OCI-LY7 (cell line): ENCODE measurements at regions not wholly inside any gene's neighbourhood (a gene's known extent, or its start where the extent isn't known, plus 50 kb on each side); places are given as distances from the start of the nearest gene placed in this dataset.

Experiments used
- BruUV-seq: library from RNA; stranded (reverse); fragments of 400-500 nt; replicated peaks from 2 replicates; lab custom pipeline; 2021; lab: Mats Ljungman, UMichigan
- CTCF ChIA-PET: fragments of 300-600 bp; sonication (Branson Sonifier 250); formaldehyde crosslinking; loops from one replicate; lab custom pipeline; 2022; ENCODE audit warnings: antibody characterized with exemption; ENCODE audit not compliant: unreplicated experiment; lab: Charles Lee
- POLR2A ChIA-PET: fragments of 300-600 bp; sonication (Branson Sonifier 250); formaldehyde crosslinking; loops from one replicate; lab custom pipeline; 2022; ENCODE audit warnings: antibody characterized with exemption; lab: Charles Lee
- DNase-seq: peaks from one replicate; pipeline ENCODE4 v3.0.0-alpha.2; 2015; ENCODE audit warnings: low spot score
- H2AFZ ChIP-seq: fragments of 200-600 bp; sonication (generic), shearing (Covaris generic); 2 replicates; pipeline ENCODE4 v1.6.1; 2014; ENCODE audit warnings: mild to moderate bottlenecking, antibody characterized with exemption, low read length, moderate library complexity
- H3K27ac ChIP-seq: fragments of 200-600 bp; sonication (generic); 2 replicates; pipeline ENCODE4 v1.5.1; 2014; ENCODE audit warnings: mixed run types, low read depth, mild to moderate bottlenecking, moderate library complexity, low read length, inconsistent platforms; ENCODE audit not compliant: poor library complexity, severe bottlenecking
- H3K36me3 ChIP-seq: fragments of 200-600 bp; sonication (generic); 2 replicates; pipeline ENCODE4 v1.6.1; 2014; ENCODE audit warnings: mild to moderate bottlenecking, antibody characterized with exemption, low read length, moderate library complexity, mixed read lengths; ENCODE audit not compliant: insufficient read depth
- H3K4me1 ChIP-seq: fragments of 200-600 bp; sonication (generic); 2 replicates; pipeline ENCODE4 v1.5.1; 2014; ENCODE audit warnings: mild to moderate bottlenecking, low read length; ENCODE audit not compliant: insufficient read depth, poor library complexity, severe bottlenecking
- H3K4me2 ChIP-seq: fragments of 200-600 bp; sonication (generic); 2 replicates; pipeline ENCODE4 v1.6.1; 2014; ENCODE audit warnings: mild to moderate bottlenecking, low read length
- H3K4me3 ChIP-seq: fragments of 200-600 bp; sonication (generic); 2 replicates; pipeline ENCODE4 v1.5.1; 2014; ENCODE audit warnings: mild to moderate bottlenecking, low read depth, low read length; ENCODE audit not compliant: poor library complexity, severe bottlenecking
- H3K79me2 ChIP-seq: fragments of 200-600 bp; sonication (generic); 2 replicates; pipeline ENCODE4 v1.6.1; 2016; ENCODE audit warnings: low read depth, mild to moderate bottlenecking, low read length, moderate library complexity, mixed read lengths; ENCODE audit not compliant: insufficient read depth
- H3K9me2 ChIP-seq: fragments of 200-600 bp; sonication (generic); 2 replicates; pipeline ENCODE4 v1.6.1; 2016; ENCODE audit warnings: mild to moderate bottlenecking, low read length, mixed read lengths; ENCODE audit not compliant: insufficient read depth
- H3K9me3 ChIP-seq: fragments of 200-600 bp; sonication (generic); 2 replicates; pipeline ENCODE4 v1.6.1; 2014; ENCODE audit warnings: mild to moderate bottlenecking, mixed run types, low read length, mixed read lengths
- H4K20me1 ChIP-seq: fragments of 200-600 bp; sonication (generic); 2 replicates; pipeline ENCODE4 v1.6.1; 2014; ENCODE audit warnings: mild to moderate bottlenecking, antibody characterized with exemption, low read length, moderate library complexity, mixed read lengths; ENCODE audit not compliant: insufficient read depth
- EZH2phosphoT487 ChIP-seq: fragments of 200-600 bp; sonication (generic); IDR thresholded peaks from 2 replicates; pipeline ENCODE4 v1.6.1; 2018; ENCODE audit warnings: low read depth, borderline replicate concordance, mild to moderate bottlenecking, mixed run types, antibody characterized with exemption, low read length, moderate library complexity, mixed read lengths
- intact Hi-C: fragments of 100-400 bp; cut with micrococcal nuclease; formaldehyde crosslinking; loops from one replicate; pipeline ENCODE4 v1.10.0; 2022; ENCODE audit not compliant: unreplicated experiment
- TF ChIP-seq, protein P1 (sequence below): fragments of 200-600 bp; sonication (generic); conservative IDR thresholded peaks from 2 replicates; pipeline ENCODE4 v1.5.1; 2014; ENCODE audit warnings: mild to moderate bottlenecking, antibody characterized with exemption, low read length, moderate library complexity, mixed read lengths

DNA sequence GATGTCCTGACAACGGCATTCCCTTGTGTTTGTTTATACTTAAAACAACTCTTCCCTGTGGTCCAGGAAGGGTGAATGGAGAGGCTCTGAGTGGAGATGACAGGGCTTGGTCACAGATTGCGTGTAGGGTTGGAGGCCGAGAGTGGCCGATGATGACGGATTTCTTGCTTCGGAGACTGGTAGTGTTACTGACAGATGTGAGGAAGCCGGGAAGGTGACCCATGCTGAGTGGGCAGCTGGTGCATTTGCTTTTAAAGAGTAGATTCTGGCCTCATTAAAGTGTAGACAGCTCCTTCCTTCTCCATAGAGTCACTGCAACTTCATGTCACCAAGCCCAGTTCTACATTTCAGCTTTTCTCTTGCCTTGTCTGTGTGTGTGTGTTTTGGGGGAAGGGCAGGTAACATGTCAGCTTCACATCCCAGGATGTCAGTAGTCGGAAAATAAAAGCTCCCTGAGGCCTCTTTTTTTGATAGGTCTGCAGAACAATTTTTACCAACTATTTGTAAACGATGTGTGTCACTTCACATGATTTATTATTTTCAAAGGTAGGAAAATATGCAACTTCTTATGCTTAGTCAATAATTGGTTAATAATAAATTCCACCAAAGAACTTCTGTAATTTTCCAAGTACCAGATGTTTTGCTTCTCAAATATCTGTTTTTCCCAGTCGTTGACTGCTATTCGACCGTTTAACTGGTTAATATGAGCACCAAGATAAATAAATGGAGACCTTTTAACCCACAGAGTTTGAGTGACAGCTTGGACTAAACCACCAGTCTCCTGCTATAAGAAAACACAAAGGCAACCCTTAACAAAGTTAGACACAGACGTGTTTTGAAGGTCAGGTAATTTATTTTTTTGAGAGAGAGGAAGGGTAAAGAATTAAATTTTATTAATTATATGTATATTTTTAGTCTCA, 436.9 kb downstream of the SLC4A3 start:
- Histone ChIP-seq H2AFZ (no peak overlapping the region), H3K9me3 (no peaks in the 10 kb centered on the region), H3K9me2 (no peaks in the 10 kb centered on the region), H3K4me3 (no peak overlapping the region), H3K27ac (no peak overlapping the region), H3K79me2 (no peaks in the 10 kb centered on the region), H3K4me1 (no peaks in the 10 kb centered on the region), H3K36me3 (no peaks in the 10 kb centered on the region), H3K4me2 (no peak overlapping the region), H4K20me1 (no peaks in the 10 kb centered on the region)
- intact Hi-C loops: no loop called here
- TF ChIP-seq, protein P1, sequence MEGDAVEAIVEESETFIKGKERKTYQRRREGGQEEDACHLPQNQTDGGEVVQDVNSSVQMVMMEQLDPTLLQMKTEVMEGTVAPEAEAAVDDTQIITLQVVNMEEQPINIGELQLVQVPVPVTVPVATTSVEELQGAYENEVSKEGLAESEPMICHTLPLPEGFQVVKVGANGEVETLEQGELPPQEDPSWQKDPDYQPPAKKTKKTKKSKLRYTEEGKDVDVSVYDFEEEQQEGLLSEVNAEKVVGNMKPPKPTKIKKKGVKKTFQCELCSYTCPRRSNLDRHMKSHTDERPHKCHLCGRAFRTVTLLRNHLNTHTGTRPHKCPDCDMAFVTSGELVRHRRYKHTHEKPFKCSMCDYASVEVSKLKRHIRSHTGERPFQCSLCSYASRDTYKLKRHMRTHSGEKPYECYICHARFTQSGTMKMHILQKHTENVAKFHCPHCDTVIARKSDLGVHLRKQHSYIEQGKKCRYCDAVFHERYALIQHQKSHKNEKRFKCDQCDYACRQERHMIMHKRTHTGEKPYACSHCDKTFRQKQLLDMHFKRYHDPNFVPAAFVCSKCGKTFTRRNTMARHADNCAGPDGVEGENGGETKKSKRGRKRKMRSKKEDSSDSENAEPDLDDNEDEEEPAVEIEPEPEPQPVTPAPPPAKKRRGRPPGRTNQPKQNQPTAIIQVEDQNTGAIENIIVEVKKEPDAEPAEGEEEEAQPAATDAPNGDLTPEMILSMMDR: no peak
- TF ChIP-seq EZH2phosphoT487: no peak
- no peak for DNase-seq
- POLR2A ChIA-PET: interaction anchor here (1.2 kb wide), 1 partner anchor 13 kb away, joined by 4 read pairs; no protein-coding TSS in a partner anchor
- CTCF ChIA-PET: no interaction called here
- no TSS peak for BruUV-seq

DNA sequence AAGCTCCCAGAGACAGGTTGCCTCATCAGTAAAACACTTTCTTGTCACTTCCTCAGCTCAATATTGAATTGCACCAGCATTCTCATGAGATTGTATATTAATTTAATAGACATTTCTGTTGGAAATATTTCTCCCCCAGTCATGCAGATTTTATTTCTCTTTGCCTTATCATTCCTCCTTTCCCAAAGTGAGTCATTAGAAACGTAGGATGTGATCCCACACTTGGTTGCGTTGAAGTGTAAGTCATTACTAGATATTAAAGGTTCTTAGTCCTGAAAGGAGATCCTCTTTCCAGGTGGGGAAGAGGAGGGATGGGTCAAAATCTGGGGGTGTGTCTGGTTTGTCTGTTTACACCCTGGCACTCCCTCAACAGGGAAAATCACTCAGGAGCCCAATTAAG, 438.2 kb downstream of the SLC4A3 start:
- intact Hi-C loops: no loop called here
- TF ChIP-seq, protein P1: no peak
- TF ChIP-seq EZH2phosphoT487: no peak

DNA sequence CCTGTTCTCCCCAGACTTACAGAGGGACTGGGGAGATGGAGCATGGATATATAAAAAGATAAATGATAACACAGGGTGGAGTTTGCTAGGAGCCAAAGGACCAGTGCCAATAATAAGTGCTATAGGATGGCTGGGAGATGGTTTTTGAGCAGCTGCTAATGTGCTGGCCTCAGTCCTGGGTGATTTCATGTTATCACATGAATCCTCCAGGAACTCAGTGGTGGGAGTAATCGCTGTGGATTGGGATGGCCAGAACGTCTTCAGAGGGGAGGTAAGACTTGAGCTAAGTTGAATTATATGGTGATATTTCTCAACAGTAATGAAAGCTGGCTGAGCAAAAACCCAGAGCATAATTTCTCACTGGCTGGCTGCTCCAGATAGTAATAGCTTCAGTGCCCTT, 441.4 kb downstream of the SLC4A3 start:
- no peak overlapping the region for H2AFZ ChIP-seq

More for the DNA sequence above, 438.2 kb downstream of the SLC4A3 start:
- no peaks in the 10 kb centered on the region for H3K9me3 ChIP-seq
- H3K79me2 ChIP-seq: no peaks in the 10 kb centered on the region
- no peaks in the 10 kb centered on the region for H3K9me2 ChIP-seq
- ChIA-PET POLR2A (no interaction called here), CTCF (no interaction called here)
- no peak overlapping the region for H3K4me3 ChIP-seq
- no peaks in the 10 kb centered on the region for H3K4me1 ChIP-seq
- no peak overlapping the region for H2AFZ ChIP-seq
- H3K4me2 ChIP-seq: no peak overlapping the region
- no peak for DNase-seq
- BruUV-seq: no TSS peak
- no peaks in the 10 kb centered on the region for H4K20me1 ChIP-seq
- no peak overlapping the region for H3K27ac ChIP-seq
- no peaks in the 10 kb centered on the region for H3K36me3 ChIP-seq

More for the DNA sequence above, 441.4 kb downstream of the SLC4A3 start:
- BruUV-seq: no TSS peak
- ChIA-PET POLR2A (interaction anchor here (0.7 to 0.9 kb wide), 2 partner anchors 13 to 120 kb away, joined by 3 read pairs; no protein-coding TSS in a partner anchor), CTCF (no interaction called here)
- Histone ChIP-seq H3K27ac (no peak overlapping the region), H3K4me2 (no peak overlapping the region), H3K36me3 (no peaks in the 10 kb centered on the region), H3K9me3 (no peaks in the 10 kb centered on the region), H3K9me2 (no peaks in the 10 kb centered on the region), H3K4me3 (no peak overlapping the region), H4K20me1 (no peaks in the 10 kb centered on the region), H3K4me1 (no peaks in the 10 kb centered on the region), H3K79me2 (no peaks in the 10 kb centered on the region)
- intact Hi-C loops: no loop called here
- TF ChIP-seq EZH2phosphoT487: no peak
- TF ChIP-seq, protein P1: no peak
- DNase-seq: no peak
